ENCODE measurements at regions not wholly inside any gene's neighbourhood (a gene's known extent, or its start where the extent isn't known, plus 50 kb on each side); places are given as distances from the start of the nearest gene placed in this dataset.

- no peak overlapping the region for H3K27ac Mint-ChIP-seq
- no peaks in the 10 kb centered on the region for H3K9me3 Mint-ChIP-seq
- H3K79me2 ChIP-seq (ENCODE audit: insufficient read depth, low read length), result no peaks in the 10 kb centered on the region
- intact Hi-C loops (cut with micrococcal nuclease), result no loop called here
- no peak overlapping the region for H2AFZ ChIP-seq (ENCODE audit: insufficient read depth, low read depth, low read length, poor library complexity, severe bottlenecking)
- no peak overlapping the region for H3K4me3 Mint-ChIP-seq
- no peak overlapping the region for H3K4me3 ChIP-seq (replicated peaks in 1 of 3; ENCODE audit: low read depth in 2 of 3, low read length in 3 of 3)
- H4K20me1 ChIP-seq (ENCODE audit: insufficient read depth, low read length), result no peaks in the 10 kb centered on the region
- no peak overlapping the region for H3K9ac ChIP-seq (ENCODE audit: insufficient read depth, low read length, poor library complexity, severe bottlenecking)
- H3K36me3 Mint-ChIP-seq, result no peaks in the 10 kb centered on the region
- H3K36me3 ChIP-seq (replicated peaks in 1 of 2; ENCODE audit: control insufficient read depth in 1 of 2, insufficient read depth in 2 of 2, low read length in 2 of 2), result no peaks in the 10 kb centered on the region
- no peak for TF ChIP-seq CTCF (IDR thresholded peaks at IDR 0.05)
- H3K4me1 Mint-ChIP-seq, result peaks cover 2% of the 10 kb centered on the region
- H3K27ac ChIP-seq (ENCODE audit: low read depth in 1 of 2, low read length in 2 of 2), result no peak overlapping the region
- no peaks in the 10 kb centered on the region for H3K9me3 ChIP-seq (replicated peaks in 1 of 2; ENCODE audit: control insufficient read depth in 1 of 2, insufficient read depth in 1 of 2, low read length in 2 of 2)
- H3K4me1 ChIP-seq (ENCODE audit: control insufficient read depth in 1 of 2, insufficient read depth in 2 of 2, low read length in 2 of 2), result no peaks in the 10 kb centered on the region
- H3K27me3 Mint-ChIP-seq (ENCODE audit: low read depth in 3 of 3), result peaks cover 0 to 2% (median 0%) of the 10 kb centered on the region in 3 donors
- WGBS (ENCODE audit: insufficient coverage), result no CpG with 5 or more reads among the region's 4 CpGs
- no peaks in the 10 kb centered on the region for H3K27me3 ChIP-seq (ENCODE audit: control insufficient read depth in 2 of 2, insufficient read depth in 2 of 2, low read length in 2 of 2)
- no peak for DNase-seq
- H3K4me2 ChIP-seq (replicated peaks; ENCODE audit: extremely low read depth, low read length, poor library complexity, severe bottlenecking), result no peak overlapping the region
These were observed 170.4 kb downstream of the SOCS6 start for GRCh38 chr18:70459251-70459650.

DNA sequence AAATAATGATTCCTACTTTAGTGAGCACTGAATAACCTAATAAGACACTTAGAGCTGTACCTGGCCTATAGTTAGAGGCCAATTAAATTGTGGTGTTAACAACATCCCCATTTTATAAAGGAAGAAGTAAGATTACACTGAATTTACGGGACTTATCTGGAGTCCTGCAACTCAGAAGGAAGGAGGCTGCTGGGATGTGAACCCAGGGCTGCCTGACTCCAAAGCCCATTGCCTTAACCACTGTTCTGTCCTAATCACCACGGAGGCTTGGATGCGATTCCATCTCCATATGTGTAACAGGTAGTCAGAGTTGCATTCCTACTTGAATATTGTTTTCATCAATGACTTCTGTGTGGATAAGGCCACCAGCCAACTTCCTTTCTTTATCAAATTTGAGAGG lies 168.9 kb downstream of the SOCS6 start:
- no peak for DNase-seq
- Histone ChIP-seq H3K4me3 (replicated peaks in 1 of 3; ENCODE audit: low read depth in 2 of 3, low read length in 3 of 3) (no peak overlapping the region), H3K4me1 (ENCODE audit: control insufficient read depth in 1 of 2, insufficient read depth in 2 of 2, low read length in 2 of 2) (peaks cover 4 to 5% of the 10 kb centered on the region in 2 donors), H3K36me3 (replicated peaks in 1 of 2; ENCODE audit: control insufficient read depth in 1 of 2, insufficient read depth in 2 of 2, low read length in 2 of 2) (no peaks in the 10 kb centered on the region), H3K9me3 (replicated peaks in 1 of 2; ENCODE audit: control insufficient read depth in 1 of 2, insufficient read depth in 1 of 2, low read length in 2 of 2) (no peaks in the 10 kb centered on the region), H3K9ac (ENCODE audit: insufficient read depth, low read length, poor library complexity, severe bottlenecking) (no peak overlapping the region), H3K79me2 (ENCODE audit: insufficient read depth, low read length) (no peaks in the 10 kb centered on the region), H3K4me2 (replicated peaks; ENCODE audit: extremely low read depth, low read length, poor library complexity, severe bottlenecking) (no peak overlapping the region), H2AFZ (ENCODE audit: insufficient read depth, low read depth, low read length, poor library complexity, severe bottlenecking) (no peak overlapping the region), H4K20me1 (ENCODE audit: insufficient read depth, low read length) (no peaks in the 10 kb centered on the region), H3K27me3 (ENCODE audit: control insufficient read depth in 2 of 2, insufficient read depth in 2 of 2, low read length in 2 of 2) (no peaks in the 10 kb centered on the region), H3K27ac (ENCODE audit: low read depth in 1 of 2, low read length in 2 of 2) (no peak overlapping the region)
- intact Hi-C loops (cut with micrococcal nuclease), result no loop called here
- no peaks in the 10 kb centered on the region for H3K36me3 Mint-ChIP-seq
- no peak overlapping the region for H3K4me3 Mint-ChIP-seq
- peaks cover 7% of the 10 kb centered on the region for H3K4me1 Mint-ChIP-seq
- no peaks in the 10 kb centered on the region for H3K9me3 Mint-ChIP-seq
- no CpG with 5 or more reads among the region's 3 CpGs for WGBS (ENCODE audit: insufficient coverage)
- H3K27ac Mint-ChIP-seq, result no peak overlapping the region
- peaks cover 0 to 2% (median 0%) of the 10 kb centered on the region in 3 donors for H3K27me3 Mint-ChIP-seq (ENCODE audit: low read depth in 3 of 3)
- TF ChIP-seq CTCF (IDR thresholded peaks at IDR 0.05), result no peak

Data from CD14-positive monocyte (primary cell).